ENCODE measurements at regions not wholly inside any gene's neighbourhood (a gene's known extent, or its start where the extent isn't known, plus 50 kb on each side); places are given as distances from the start of the nearest gene placed in this dataset.
"Not testable (repeated sequence)": the region's sequence is repeated elsewhere in the genome, so short reads cannot be mapped to it uniquely, and the experiment has no call there.

- H3K4me3 Mint-ChIP-seq = no peak overlapping the region
- no peak overlapping the region for H3K27ac Mint-ChIP-seq
- H3K9me3 Mint-ChIP-seq = no peaks in the 10 kb centered on the region
- no peak for ATAC-seq
- H3K4me1 Mint-ChIP-seq = no peaks in the 10 kb centered on the region
- peaks cover 27% of the 10 kb centered on the region for H3K27me3 Mint-ChIP-seq
- no peaks in the 10 kb centered on the region for H3K36me3 Mint-ChIP-seq
Measured at GRCh38 chr6:4667591-4667990, 108.6 kb upstream of the CDYL start.

GRCh38 chr6:4666886-4667513, 109.2 kb upstream of the CDYL start:
- ATAC-seq = no peak
- Mint-ChIP-seq H3K4me1 (no peaks in the 10 kb centered on the region), H3K4me3 (no peak overlapping the region), H3K27ac (no peak overlapping the region), H3K27me3 (peaks cover 22% of the 10 kb centered on the region), H3K36me3 (no peaks in the 10 kb centered on the region), H3K9me3 (no peaks in the 10 kb centered on the region)

DNA sequence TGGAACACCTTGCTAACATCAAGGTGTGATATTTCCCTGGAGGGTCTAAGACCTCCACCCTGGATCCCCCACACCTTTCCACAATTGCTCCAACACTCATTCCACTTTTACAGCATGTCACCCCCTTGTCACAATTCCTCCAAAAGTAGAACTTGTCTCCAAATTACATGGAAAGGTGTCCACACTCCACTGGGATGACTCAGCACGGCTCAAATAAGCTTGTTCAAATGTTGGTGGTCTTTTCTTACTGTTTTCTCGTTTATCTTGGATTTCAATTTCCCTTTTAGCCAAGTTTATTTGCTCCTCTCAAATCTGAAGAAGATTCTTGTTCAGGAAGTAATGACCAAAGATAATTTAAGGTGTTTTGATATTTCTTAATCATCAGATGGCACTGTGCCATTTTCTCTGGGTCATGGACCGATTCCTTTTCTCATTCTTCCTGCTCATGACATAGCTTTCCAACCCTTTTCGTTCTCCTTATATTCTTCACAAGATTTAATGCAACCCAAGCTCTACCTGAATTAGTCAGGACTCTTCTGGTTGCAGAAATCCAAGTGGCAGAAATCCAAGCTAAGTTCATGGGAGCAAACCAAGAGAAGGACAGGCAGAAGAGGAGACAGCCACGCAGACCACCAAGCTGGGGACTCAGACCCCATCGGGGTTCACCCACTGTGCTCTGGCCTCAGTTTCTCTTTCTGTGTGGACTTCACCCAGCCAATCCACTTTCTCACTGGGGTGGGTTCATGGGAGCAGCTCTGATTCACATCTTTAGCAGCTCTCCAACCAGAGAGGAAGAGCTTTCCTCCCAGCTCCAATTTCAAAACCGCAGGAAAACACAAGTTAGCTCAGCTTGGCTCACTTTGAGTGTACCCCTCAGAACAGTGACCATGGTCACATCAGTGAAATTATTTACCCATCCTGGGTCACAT, 110.5 kb upstream of the CDYL start:
- no peaks in the 10 kb centered on the region for H3K9me3 Mint-ChIP-seq

GRCh38 chr6:4664911-4665310, 111.3 kb upstream of the CDYL start:
- Mint-ChIP-seq H3K9me3 (no peaks in the 10 kb centered on the region), H3K27me3 (peaks cover 20% of the 10 kb centered on the region), H3K27ac (no peak overlapping the region), H3K36me3 (no peaks in the 10 kb centered on the region), H3K4me3 (no peak overlapping the region), H3K4me1 (no peaks in the 10 kb centered on the region)
- no peak for ATAC-seq

More for the DNA sequence above, 110.5 kb upstream of the CDYL start:
- Mint-ChIP-seq H3K27me3 (peaks cover 26% of the 10 kb centered on the region), H3K4me1 (no peaks in the 10 kb centered on the region), H3K27ac (no peak overlapping the region), H3K4me3 (no peak overlapping the region), H3K36me3 (no peaks in the 10 kb centered on the region)
- ATAC-seq = no peak

DNA sequence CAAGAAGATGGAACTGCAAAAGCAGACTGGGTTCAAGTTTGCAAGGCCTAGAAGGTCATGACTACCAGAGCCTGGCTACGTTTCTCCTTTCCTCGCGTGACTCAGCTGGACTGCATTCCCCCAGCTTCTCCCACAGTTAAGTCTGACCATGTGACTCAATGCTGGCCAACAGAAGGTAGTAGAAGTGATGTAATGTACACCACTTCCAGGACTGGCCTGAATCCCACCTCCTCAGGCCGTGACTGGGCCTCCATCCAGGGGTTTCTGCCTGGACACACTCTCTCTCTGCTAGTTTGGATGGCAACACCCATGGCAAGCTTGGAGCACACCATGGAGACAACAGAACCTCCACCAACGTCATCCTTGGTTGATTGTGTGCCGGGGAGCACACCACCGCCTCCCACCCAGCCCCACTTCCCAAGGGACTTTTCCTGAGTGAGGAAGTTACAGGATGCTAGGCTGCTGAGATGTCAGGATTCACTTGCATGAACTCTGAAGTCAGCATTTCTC, 112.0 kb upstream of the CDYL start:
- Mint-ChIP-seq H3K27ac (no peak overlapping the region), H3K36me3 (no peaks in the 10 kb centered on the region), H3K4me3 (no peak overlapping the region), H3K27me3 (peaks cover 20% of the 10 kb centered on the region), H3K4me1 (no peaks in the 10 kb centered on the region), H3K9me3 (no peaks in the 10 kb centered on the region)
- ATAC-seq = no peak

GRCh38 chr6:4662886-4663285, 113.3 kb upstream of the CDYL start:
- Mint-ChIP-seq H3K4me3 (no peak overlapping the region), H3K36me3 (no peaks in the 10 kb centered on the region), H3K27me3 (peaks cover 20% of the 10 kb centered on the region), H3K4me1 (no peaks in the 10 kb centered on the region), H3K27ac (no peak overlapping the region), H3K9me3 (no peaks in the 10 kb centered on the region)
- ATAC-seq = no peak

- peaks cover 20% of the 10 kb centered on the region for H3K27me3 Mint-ChIP-seq
- no peak overlapping the region for H3K4me3 Mint-ChIP-seq
- H3K27ac Mint-ChIP-seq = no peak overlapping the region
- H3K4me1 Mint-ChIP-seq = no peaks in the 10 kb centered on the region
- no peaks in the 10 kb centered on the region for H3K9me3 Mint-ChIP-seq
- no peak for ATAC-seq
- no peaks in the 10 kb centered on the region for H3K36me3 Mint-ChIP-seq
Measured at GRCh38 chr6:4661391-4661790, 114.8 kb upstream of the CDYL start.

DNA sequence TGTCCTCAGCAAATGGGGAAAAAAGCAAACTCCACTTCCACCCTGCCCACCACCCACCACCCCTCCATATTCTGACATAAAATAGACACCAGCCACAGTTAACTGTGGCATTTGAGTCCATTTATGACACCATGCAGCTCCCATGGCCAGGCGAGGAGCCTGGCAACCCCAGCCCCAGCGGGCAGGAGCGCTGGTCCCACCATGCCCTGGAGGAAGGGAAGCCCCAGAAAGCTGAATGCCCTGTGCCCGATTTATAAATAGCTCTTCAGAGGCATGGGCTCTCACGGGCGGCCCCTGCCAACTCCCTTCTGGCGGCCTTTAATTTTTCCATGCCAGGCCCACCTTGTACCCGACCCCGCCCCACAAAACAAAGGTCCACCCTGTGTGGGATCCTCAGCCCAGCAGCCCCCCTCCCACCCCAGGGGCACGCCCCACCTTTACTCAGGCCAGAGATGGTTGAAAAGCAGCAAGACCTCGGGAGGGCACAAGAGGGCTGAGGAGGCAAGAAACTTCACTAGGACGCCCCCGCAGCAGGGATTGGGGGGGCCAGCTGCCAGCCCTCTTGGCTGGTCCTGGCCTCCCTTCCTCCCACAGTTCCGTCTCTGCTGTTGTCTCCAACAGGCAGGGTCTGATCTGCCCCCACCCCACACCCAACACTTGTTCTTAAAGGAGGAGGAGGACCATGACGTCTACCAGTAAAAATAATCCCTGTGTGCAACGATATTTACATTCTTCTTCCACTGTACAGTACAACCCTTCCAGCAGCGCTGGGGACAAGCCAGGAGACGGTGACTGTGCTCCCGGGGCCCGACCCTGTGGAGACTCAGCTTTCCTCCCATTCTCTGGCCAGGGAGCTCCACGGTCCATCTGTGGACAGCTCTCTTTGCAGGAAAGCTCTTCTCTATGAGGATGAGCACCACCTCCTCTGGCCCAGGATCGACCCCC, 115.6 kb upstream of the CDYL start:
- no peak overlapping the region for H3K27ac Mint-ChIP-seq
- no peak for ATAC-seq
- H3K27me3 Mint-ChIP-seq = peaks cover 22% of the 10 kb centered on the region
- no peaks in the 10 kb centered on the region for H3K36me3 Mint-ChIP-seq
- no peak overlapping the region for H3K4me3 Mint-ChIP-seq
- no peaks in the 10 kb centered on the region for H3K9me3 Mint-ChIP-seq
- H3K4me1 Mint-ChIP-seq = no peaks in the 10 kb centered on the region

DNA sequence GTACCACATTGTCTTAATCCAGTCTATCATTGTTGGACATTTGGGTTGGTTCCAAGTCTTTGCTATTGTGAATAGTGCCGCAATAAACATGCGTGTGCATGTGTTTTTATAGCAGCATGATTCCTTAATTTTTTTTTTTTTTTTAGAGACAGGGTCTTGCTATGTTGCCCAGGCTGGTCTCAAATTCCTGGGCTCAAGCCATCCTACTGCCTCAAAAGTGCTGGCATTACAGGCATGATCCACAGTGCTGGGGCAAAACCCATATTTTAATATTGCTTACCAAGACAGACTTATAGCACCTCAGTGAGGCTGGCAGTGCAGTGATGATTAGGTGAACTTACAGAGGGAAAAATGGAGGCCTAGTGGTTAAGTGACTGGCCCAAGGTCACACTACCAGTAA, 116.5 kb upstream of the CDYL start:
- not testable (repeated sequence) for H3K4me3 Mint-ChIP-seq, ATAC-seq, H3K9me3 Mint-ChIP-seq, H3K4me1 Mint-ChIP-seq, H3K36me3 Mint-ChIP-seq, H3K27ac Mint-ChIP-seq
- peaks cover 23% of the 10 kb centered on the region for H3K27me3 Mint-ChIP-seq

DNA sequence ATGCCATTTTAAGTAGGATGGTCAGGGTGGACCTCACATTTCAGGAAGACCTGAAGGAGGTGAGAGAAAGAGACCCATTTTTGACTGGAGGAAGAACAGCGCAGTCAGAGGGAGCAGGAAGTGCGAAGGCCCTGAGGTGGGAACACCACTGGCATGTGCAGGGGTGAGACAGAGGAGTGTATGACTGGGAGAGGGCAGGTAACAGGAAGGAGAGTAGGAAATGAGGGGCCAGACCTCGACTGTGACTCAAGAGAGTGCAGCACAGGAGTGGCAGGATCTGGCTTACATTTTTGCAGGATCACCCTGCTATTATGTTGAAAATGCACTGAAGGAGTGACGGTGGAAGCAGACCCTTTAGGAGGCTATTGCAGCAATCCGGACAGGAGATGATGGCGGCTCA, 117.7 kb upstream of the CDYL start:
- ATAC-seq = no peak
- H3K4me3 Mint-ChIP-seq = no peak overlapping the region
- H3K27me3 Mint-ChIP-seq = peaks cover 27% of the 10 kb centered on the region
- H3K4me1 Mint-ChIP-seq = no peaks in the 10 kb centered on the region
- H3K9me3 Mint-ChIP-seq = no peaks in the 10 kb centered on the region
- no peaks in the 10 kb centered on the region for H3K36me3 Mint-ChIP-seq
- H3K27ac Mint-ChIP-seq = no peak overlapping the region

GRCh38 chr6:4656106-4656505, 120.1 kb upstream of the CDYL start:
- no peaks in the 10 kb centered on the region for H3K9me3 Mint-ChIP-seq
- H3K27me3 Mint-ChIP-seq = peaks cover 22% of the 10 kb centered on the region
- no peaks in the 10 kb centered on the region for H3K36me3 Mint-ChIP-seq
- no peaks in the 10 kb centered on the region for H3K4me1 Mint-ChIP-seq
- H3K27ac Mint-ChIP-seq = no peak overlapping the region
- H3K4me3 Mint-ChIP-seq = no peak overlapping the region
- no peak for ATAC-seq

DNA sequence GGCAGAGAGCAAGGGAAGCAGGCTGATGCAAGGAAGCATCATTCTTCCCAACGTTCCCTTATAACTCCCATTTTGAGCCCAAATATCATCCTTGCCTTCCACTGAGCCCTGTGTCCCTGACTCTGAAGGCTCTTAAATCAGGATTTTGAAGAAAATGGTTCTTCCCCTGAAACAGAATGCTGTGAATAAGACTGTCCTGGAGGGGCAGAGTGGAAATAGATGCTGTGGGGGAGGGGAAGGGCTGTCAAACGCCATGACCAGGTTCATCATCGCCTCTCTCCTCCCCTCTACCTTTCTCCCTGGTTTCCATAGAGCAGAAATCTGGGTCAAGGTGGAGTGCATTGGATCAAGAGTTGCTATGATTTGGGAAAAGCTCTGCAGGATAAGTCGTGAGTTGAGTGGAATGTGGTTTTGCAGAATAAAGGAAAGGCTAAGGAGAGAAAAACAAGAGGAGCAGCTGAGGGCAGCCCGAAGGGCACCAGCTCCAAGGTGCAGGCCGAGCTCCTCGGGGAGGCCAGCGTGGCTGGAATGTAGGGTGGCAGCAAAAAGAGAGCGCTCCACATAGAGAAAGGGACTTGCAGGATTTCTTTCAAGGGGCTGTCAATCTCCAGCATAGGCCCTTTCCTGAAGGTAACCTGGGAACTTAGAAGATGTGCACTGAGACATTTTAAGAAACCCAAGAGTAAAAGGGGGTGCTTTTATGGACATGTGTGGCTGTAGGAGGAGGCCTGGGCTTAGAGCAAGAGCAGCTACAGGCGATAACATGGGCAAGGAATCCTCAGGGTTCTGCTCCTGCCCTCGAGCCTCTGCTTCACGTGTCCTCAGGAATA, 120.8 kb upstream of the CDYL start:
- no peak overlapping the region for H3K27ac Mint-ChIP-seq
- no peaks in the 10 kb centered on the region for H3K36me3 Mint-ChIP-seq
- H3K4me3 Mint-ChIP-seq = no peak overlapping the region
- no peaks in the 10 kb centered on the region for H3K9me3 Mint-ChIP-seq
- peaks cover 16% of the 10 kb centered on the region for H3K27me3 Mint-ChIP-seq
- no peaks in the 10 kb centered on the region for H3K4me1 Mint-ChIP-seq
- no peak for ATAC-seq

DNA sequence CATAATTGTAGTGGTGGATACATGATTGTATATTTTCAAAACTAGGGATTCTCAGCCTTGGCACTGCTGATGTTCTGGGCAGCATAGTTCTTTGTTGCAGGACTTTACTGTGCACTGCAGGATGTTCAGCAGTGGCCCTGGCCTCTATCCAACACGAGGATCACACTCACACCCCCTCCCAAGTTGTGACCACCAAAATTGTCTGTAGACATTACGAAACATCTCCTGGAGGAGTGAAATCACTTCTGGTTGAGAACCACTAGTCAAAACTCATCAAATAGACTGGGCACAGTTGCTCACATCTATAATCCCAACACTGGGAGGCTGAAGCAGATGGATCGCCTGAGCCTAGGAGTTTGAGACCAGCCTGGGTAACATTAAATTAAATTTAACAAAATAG, 123.1 kb upstream of the CDYL start:
- Mint-ChIP-seq H3K4me1 (no peaks in the 10 kb centered on the region), H3K27ac (no peak overlapping the region), H3K27me3 (peaks cover 26% of the 10 kb centered on the region), H3K9me3 (peaks cover 3% of the 10 kb centered on the region), H3K4me3 (no peak overlapping the region), H3K36me3 (no peaks in the 10 kb centered on the region)
- ATAC-seq = no peak

DNA sequence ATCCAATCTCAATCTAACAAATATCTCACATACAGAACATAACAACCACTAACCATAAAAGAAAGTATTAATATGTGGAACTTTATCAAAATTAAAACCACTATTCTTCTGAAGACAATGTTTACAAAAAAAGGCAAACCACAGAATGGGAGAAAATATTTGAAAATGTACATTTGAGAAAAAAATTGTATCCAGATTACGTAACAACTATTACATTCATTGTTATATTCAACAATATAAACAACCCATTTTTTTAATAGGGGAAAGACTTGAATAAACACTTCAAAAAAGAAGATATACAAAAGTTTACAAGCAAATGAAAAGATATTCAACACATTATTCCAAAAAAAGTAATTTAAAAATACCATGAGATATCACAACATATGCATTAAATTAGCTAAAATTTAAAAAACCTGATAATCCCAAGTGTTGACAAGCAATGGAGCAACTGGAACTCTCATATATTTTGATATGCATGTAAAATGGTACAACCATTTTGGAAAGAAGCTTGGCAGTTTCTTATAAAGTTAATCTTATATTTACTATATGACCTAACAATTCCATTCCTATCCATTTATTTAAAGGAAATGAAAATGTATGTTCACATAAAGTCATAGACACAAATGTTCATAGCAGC, 124.3 kb upstream of the CDYL start:
- peaks cover 10% of the 10 kb centered on the region for H3K4me1 Mint-ChIP-seq
- no peaks in the 10 kb centered on the region for H3K36me3 Mint-ChIP-seq
- peaks cover 36% of the 10 kb centered on the region for H3K27me3 Mint-ChIP-seq
- ATAC-seq = no peak
- no peak overlapping the region for H3K27ac Mint-ChIP-seq
- H3K4me3 Mint-ChIP-seq = no peak overlapping the region
- H3K9me3 Mint-ChIP-seq = peaks cover 3% of the 10 kb centered on the region
